Panc1 (cell line): ENCODE measurements at regions not wholly inside any gene's neighbourhood (a gene's known extent, or its start where the extent isn't known, plus 50 kb on each side); places are given as distances from the start of the nearest gene placed in this dataset.

Source experiments
- CTCF ChIP-seq: fragments of 450-650 bp; IDR thresholded peaks from 2 replicates; pipeline ENCODE4 v1.5.1; 2017; ENCODE audit warnings: mild to moderate bottlenecking
- POLR2AphosphoS5 ChIP-seq: IDR thresholded peaks from 2 replicates; pipeline ENCODE4 v1.6.1; 2012; ENCODE audit warnings: mild to moderate bottlenecking, low read depth, low read length, moderate library complexity
- SIN3A ChIP-seq: IDR thresholded peaks from 2 replicates; pipeline ENCODE4 v1.6.1; 2012; ENCODE audit warnings: low read depth, mild to moderate bottlenecking, low read length, moderate library complexity, borderline replicate concordance; ENCODE audit not compliant: insufficient read depth
- TCF7L2 ChIP-seq: IDR thresholded peaks from 2 replicates; pipeline ENCODE4 v1.6.1; 2011; ENCODE audit warnings: mild to moderate bottlenecking, low read depth, low read length, inconsistent platforms
- TF ChIP-seq, protein P1 (sequence below), 2 experiments: IDR thresholded peaks; 2 replicates each; pipeline ENCODE4 v1.6.1; 2011 to 2012; ENCODE audit warnings: low read depth in 2 of 2, control low read depth in 1 of 2, low read length in 1 of 2, mild to moderate bottlenecking in 1 of 2, moderate library complexity in 1 of 2; ENCODE audit not compliant: insufficient read depth in 1 of 2

DNA sequence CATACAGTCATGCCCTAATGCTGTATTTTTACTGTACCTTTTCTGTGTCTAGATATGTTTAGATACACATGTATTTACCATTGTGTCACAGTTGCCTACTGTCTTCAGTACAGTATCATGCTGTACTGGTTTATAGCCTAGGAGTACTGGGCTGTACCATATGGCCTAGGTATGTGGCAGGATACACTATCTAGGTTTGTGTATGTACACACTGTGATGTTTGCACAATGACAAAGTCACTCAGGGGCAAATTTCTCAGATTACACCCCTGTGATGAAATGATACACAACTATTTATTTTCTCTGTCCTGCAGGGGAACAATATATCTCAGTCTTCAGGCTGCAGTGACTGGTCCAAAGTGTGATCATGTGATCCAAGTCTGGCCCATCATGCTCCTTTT lies 1076.1 kb downstream of the VRK1 start:
- TF ChIP-seq POLR2AphosphoS5 = no peak
- TF ChIP-seq CTCF = no peak
- TF ChIP-seq, protein P1, sequence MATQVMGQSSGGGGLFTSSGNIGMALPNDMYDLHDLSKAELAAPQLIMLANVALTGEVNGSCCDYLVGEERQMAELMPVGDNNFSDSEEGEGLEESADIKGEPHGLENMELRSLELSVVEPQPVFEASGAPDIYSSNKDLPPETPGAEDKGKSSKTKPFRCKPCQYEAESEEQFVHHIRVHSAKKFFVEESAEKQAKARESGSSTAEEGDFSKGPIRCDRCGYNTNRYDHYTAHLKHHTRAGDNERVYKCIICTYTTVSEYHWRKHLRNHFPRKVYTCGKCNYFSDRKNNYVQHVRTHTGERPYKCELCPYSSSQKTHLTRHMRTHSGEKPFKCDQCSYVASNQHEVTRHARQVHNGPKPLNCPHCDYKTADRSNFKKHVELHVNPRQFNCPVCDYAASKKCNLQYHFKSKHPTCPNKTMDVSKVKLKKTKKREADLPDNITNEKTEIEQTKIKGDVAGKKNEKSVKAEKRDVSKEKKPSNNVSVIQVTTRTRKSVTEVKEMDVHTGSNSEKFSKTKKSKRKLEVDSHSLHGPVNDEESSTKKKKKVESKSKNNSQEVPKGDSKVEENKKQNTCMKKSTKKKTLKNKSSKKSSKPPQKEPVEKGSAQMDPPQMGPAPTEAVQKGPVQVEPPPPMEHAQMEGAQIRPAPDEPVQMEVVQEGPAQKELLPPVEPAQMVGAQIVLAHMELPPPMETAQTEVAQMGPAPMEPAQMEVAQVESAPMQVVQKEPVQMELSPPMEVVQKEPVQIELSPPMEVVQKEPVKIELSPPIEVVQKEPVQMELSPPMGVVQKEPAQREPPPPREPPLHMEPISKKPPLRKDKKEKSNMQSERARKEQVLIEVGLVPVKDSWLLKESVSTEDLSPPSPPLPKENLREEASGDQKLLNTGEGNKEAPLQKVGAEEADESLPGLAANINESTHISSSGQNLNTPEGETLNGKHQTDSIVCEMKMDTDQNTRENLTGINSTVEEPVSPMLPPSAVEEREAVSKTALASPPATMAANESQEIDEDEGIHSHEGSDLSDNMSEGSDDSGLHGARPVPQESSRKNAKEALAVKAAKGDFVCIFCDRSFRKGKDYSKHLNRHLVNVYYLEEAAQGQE (IDR thresholded peaks at IDR 0.05; ENCODE audit: insufficient read depth in 1 of 2, low read depth in 2 of 2, low read length in 1 of 2) = no peak
- TF ChIP-seq SIN3A = no peak
- no peak for TF ChIP-seq TCF7L2
